ENCODE measurements at regions not wholly inside any gene's neighbourhood (a gene's known extent, or its start where the extent isn't known, plus 50 kb on each side); places are given as distances from the start of the nearest gene placed in this dataset.

- TF ChIP-seq CTCF (IDR thresholded peaks at IDR 0.05; ENCODE audit: insufficient read depth, low read depth, low read length) = peak; percentile 82
- no peak for TF ChIP-seq EZH2 (IDR thresholded peaks at IDR 0.05; ENCODE audit: insufficient read depth, low read length)
Observed at GRCh38 chr2:94956797-94957391, 68.6 kb upstream of the MAL start.
